ENCODE measurements at regions not wholly inside any gene's neighbourhood (a gene's known extent, or its start where the extent isn't known, plus 50 kb on each side); places are given as distances from the start of the nearest gene placed in this dataset.

DNA sequence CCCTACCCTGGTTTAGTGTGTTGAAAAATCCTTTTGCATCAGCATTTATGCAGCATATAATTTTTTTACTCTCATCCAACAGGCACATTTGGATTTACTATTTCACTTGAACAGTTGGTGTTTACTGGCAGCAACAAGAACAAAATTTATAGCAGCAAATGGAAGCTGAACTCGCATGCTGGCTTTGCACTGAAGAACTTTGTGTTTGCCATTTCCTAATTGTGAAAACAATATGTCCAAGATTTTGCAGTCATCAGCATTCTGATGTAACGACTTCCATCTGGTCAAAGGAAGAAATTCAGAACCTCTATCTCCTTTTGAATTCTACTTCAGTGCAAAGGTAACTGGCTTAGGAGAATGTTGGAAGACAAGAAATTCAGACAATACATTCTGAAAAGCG, 131.0 kb downstream of the DLEU7 start:
- H3K9ac ChIP-seq (ENCODE audit: low read length) = no peak overlapping the region
- no peak overlapping the region for H3K4me2 ChIP-seq (ENCODE audit: low read depth, low read length, poor library complexity, severe bottlenecking)
- H3K36me3 ChIP-seq (ENCODE audit: low read length) = no peaks in the 10 kb centered on the region
- no peak overlapping the region for H3K4me3 ChIP-seq (ENCODE audit: insufficient read depth, low read length, poor library complexity, severe bottlenecking)
- H3K79me2 ChIP-seq (ENCODE audit: insufficient read depth, low read length) = no peaks in the 10 kb centered on the region
- no peaks in the 10 kb centered on the region for H3K27me3 ChIP-seq (ENCODE audit: low read length)
- H3K9me3 ChIP-seq (ENCODE audit: insufficient read depth, low read length) = no peaks in the 10 kb centered on the region
- H3F3A ChIP-seq (ENCODE audit: insufficient read depth) = no peaks in the 10 kb centered on the region
- no peaks in the 10 kb centered on the region for H4K20me1 ChIP-seq (ENCODE audit: low read depth, low read length)
- TF ChIP-seq, protein P1, sequence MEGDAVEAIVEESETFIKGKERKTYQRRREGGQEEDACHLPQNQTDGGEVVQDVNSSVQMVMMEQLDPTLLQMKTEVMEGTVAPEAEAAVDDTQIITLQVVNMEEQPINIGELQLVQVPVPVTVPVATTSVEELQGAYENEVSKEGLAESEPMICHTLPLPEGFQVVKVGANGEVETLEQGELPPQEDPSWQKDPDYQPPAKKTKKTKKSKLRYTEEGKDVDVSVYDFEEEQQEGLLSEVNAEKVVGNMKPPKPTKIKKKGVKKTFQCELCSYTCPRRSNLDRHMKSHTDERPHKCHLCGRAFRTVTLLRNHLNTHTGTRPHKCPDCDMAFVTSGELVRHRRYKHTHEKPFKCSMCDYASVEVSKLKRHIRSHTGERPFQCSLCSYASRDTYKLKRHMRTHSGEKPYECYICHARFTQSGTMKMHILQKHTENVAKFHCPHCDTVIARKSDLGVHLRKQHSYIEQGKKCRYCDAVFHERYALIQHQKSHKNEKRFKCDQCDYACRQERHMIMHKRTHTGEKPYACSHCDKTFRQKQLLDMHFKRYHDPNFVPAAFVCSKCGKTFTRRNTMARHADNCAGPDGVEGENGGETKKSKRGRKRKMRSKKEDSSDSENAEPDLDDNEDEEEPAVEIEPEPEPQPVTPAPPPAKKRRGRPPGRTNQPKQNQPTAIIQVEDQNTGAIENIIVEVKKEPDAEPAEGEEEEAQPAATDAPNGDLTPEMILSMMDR (IDR thresholded peaks at IDR 0.05; ENCODE audit: insufficient read depth, low read length, poor library complexity, severe bottlenecking) = no peak
- TF ChIP-seq EZH2phosphoT487 (conservative IDR thresholded peaks at IDR 0.05; ENCODE audit: low read length) = no peak
- no peak overlapping the region for H3K27ac ChIP-seq (ENCODE audit: low read depth, low read length)
- H2AFZ ChIP-seq (ENCODE audit: low read depth, low read length, severe bottlenecking) = no peak overlapping the region
- H3K9me2 ChIP-seq (replicated peaks; ENCODE audit: insufficient read depth, low read length) = no peaks in the 10 kb centered on the region

DNA sequence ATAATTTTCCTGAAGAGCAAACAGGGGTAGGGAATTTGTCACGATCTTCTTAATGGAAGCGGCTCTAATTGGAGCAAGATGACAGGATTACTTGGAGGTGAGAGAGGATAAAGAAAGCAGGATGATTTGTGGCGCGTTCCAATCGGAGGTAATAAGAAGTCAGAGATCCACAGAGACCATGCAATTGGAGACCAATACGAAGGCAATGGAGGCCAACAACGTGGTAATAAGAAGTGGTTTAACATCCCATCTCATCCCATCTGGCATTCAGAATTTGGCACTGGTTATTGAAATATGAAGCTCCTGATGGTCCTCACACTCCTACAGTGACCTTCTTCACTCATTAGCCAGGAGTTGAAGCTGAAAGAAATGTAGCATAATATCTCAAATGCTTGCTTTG, 130.6 kb downstream of the DLEU7 start:
- H2AFZ ChIP-seq (ENCODE audit: low read depth, low read length, severe bottlenecking) = no peak overlapping the region
- H3K4me3 ChIP-seq (ENCODE audit: insufficient read depth, low read length, poor library complexity, severe bottlenecking) = no peak overlapping the region
- H3K9me3 ChIP-seq (ENCODE audit: insufficient read depth, low read length) = no peaks in the 10 kb centered on the region
- H3F3A ChIP-seq (ENCODE audit: insufficient read depth) = no peaks in the 10 kb centered on the region
- H3K79me2 ChIP-seq (ENCODE audit: insufficient read depth, low read length) = no peaks in the 10 kb centered on the region
- H3K9ac ChIP-seq (ENCODE audit: low read length) = no peak overlapping the region
- no peaks in the 10 kb centered on the region for H3K27me3 ChIP-seq (ENCODE audit: low read length)
- no peaks in the 10 kb centered on the region for H3K36me3 ChIP-seq (ENCODE audit: low read length)
- H3K4me2 ChIP-seq (ENCODE audit: low read depth, low read length, poor library complexity, severe bottlenecking) = no peak overlapping the region
- H4K20me1 ChIP-seq (ENCODE audit: low read depth, low read length) = no peaks in the 10 kb centered on the region
- H3K9me2 ChIP-seq (replicated peaks; ENCODE audit: insufficient read depth, low read length) = no peaks in the 10 kb centered on the region
- no peak for TF ChIP-seq EZH2phosphoT487 (conservative IDR thresholded peaks at IDR 0.05; ENCODE audit: low read length)
- TF ChIP-seq, protein P1 (IDR thresholded peaks at IDR 0.05; ENCODE audit: insufficient read depth, low read length, poor library complexity, severe bottlenecking) = no peak
- no peak overlapping the region for H3K27ac ChIP-seq (ENCODE audit: low read depth, low read length)

DNA sequence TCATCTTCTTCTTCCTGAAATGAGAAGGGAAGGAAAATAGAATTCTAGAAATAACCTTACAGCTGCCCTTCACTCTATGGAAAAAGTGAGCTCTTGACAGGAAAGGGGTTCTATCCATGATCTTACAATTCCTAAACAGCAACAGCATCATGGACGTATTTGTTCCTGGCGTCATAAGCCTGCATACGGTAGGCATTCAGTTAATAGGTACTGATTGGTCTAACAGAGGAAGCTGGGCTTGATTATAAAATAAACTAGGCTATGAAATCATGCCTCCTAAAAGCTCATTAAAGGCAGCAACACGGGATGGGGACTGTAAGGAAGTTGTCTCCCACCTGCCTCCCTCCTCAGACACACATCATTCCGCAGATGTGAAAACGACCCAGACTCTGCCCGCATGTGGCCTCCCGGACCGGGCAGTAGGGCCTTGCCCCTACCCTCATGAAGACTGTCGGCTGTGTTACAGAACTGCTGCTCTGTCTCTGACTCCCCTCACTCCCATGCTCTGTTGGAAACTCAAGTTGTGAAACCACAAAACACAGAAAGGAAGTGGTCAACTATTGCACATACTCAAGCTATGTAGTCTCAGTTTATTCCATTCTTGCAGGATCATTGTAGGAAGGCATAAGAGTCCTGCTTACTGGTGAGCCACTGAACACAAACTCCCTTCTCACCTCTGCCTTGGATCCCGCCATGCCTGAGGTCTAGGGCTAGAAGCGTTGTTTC, 129.8 kb downstream of the DLEU7 start:
- no peak overlapping the region for H2AFZ ChIP-seq (ENCODE audit: low read depth, low read length, severe bottlenecking)
- no peaks in the 10 kb centered on the region for H3K79me2 ChIP-seq (ENCODE audit: insufficient read depth, low read length)
- no peaks in the 10 kb centered on the region for H3K9me2 ChIP-seq (replicated peaks; ENCODE audit: insufficient read depth, low read length)
- no peak overlapping the region for H3K4me2 ChIP-seq (ENCODE audit: low read depth, low read length, poor library complexity, severe bottlenecking)
- TF ChIP-seq EZH2phosphoT487 (conservative IDR thresholded peaks at IDR 0.05; ENCODE audit: low read length) = no peak
- TF ChIP-seq, protein P1 (IDR thresholded peaks at IDR 0.05; ENCODE audit: insufficient read depth, low read length, poor library complexity, severe bottlenecking) = no peak
- H4K20me1 ChIP-seq (ENCODE audit: low read depth, low read length) = no peaks in the 10 kb centered on the region
- no peaks in the 10 kb centered on the region for H3F3A ChIP-seq (ENCODE audit: insufficient read depth)
- H3K27me3 ChIP-seq (ENCODE audit: low read length) = no peaks in the 10 kb centered on the region
- H3K9me3 ChIP-seq (ENCODE audit: insufficient read depth, low read length) = no peaks in the 10 kb centered on the region
- H3K27ac ChIP-seq (ENCODE audit: low read depth, low read length) = no peak overlapping the region
- H3K4me3 ChIP-seq (ENCODE audit: insufficient read depth, low read length, poor library complexity, severe bottlenecking) = no peak overlapping the region
- no peak overlapping the region for H3K9ac ChIP-seq (ENCODE audit: low read length)
- no peaks in the 10 kb centered on the region for H3K36me3 ChIP-seq (ENCODE audit: low read length)

Data from SU-DHL-6 (cell line).